Gastrocnemius medialis (tissue), 4 donors: ENCODE measurements at regions not wholly inside any gene's neighbourhood (a gene's known extent, or its start where the extent isn't known, plus 50 kb on each side); places are given as distances from the start of the nearest gene placed in this dataset.

Experiments used
- POLR2A ChIP-seq, 2 donors: fragments of 450-650 bp; IDR thresholded peaks; one replicate each; pipeline ENCODE4 v1.6.1; 2017; ENCODE audit warnings: antibody characterized with exemption in 2 of 2, mild to moderate bottlenecking in 2 of 2, moderate library complexity in 2 of 2
- TF ChIP-seq, protein P1 (sequence below), 5 experiments: fragments of 450-650 bp in 3 of 5; fragments of 200-600 bp in 2 of 5; sonication (generic) in 2 of 5; IDR thresholded peaks in 4 of 5; conservative IDR thresholded peaks in 1 of 5; 1 replicate in 4 of 5; 2 replicates in 1 of 5; pipeline ENCODE4 v1.5.1; 2016 to 2019; ENCODE audit warnings: antibody characterized with exemption in 5 of 5, mild to moderate bottlenecking in 3 of 5, moderate library complexity in 3 of 5

DNA sequence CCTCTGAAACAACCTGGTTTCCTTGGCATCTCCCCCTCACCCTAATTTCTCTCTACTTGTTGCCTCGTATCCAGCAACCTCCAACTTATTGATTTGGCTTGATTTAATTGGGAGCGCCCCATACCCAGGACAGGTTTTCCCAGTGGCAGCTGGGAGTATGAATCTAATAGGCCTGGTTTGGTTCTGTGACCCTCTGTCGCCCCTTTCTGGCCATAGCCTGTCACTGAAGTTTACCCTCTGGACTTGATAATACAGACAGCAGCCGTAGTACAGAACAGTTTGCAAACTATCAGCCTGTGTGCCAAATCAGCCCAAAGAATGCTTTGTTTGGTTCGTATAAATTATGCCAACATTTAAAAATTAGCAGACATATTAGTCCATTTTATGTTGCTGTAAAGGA, 525.1 kb upstream of the GOLIM4 start:
- no peak for TF ChIP-seq POLR2A (IDR thresholded peaks at IDR 0.05)
- TF ChIP-seq, protein P1, sequence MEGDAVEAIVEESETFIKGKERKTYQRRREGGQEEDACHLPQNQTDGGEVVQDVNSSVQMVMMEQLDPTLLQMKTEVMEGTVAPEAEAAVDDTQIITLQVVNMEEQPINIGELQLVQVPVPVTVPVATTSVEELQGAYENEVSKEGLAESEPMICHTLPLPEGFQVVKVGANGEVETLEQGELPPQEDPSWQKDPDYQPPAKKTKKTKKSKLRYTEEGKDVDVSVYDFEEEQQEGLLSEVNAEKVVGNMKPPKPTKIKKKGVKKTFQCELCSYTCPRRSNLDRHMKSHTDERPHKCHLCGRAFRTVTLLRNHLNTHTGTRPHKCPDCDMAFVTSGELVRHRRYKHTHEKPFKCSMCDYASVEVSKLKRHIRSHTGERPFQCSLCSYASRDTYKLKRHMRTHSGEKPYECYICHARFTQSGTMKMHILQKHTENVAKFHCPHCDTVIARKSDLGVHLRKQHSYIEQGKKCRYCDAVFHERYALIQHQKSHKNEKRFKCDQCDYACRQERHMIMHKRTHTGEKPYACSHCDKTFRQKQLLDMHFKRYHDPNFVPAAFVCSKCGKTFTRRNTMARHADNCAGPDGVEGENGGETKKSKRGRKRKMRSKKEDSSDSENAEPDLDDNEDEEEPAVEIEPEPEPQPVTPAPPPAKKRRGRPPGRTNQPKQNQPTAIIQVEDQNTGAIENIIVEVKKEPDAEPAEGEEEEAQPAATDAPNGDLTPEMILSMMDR (IDR thresholded peaks at IDR 0.05 in 4 of 5, conservative IDR thresholded peaks at IDR 0.05 in 1 of 5) = no peak
